ENCODE measurements at regions not wholly inside any gene's neighbourhood (a gene's known extent, or its start where the extent isn't known, plus 50 kb on each side); places are given as distances from the start of the nearest gene placed in this dataset.
"Not testable (repeated sequence)": the region's sequence is repeated elsewhere in the genome, so short reads cannot be mapped to it uniquely, and the experiment has no call there.

DNA sequence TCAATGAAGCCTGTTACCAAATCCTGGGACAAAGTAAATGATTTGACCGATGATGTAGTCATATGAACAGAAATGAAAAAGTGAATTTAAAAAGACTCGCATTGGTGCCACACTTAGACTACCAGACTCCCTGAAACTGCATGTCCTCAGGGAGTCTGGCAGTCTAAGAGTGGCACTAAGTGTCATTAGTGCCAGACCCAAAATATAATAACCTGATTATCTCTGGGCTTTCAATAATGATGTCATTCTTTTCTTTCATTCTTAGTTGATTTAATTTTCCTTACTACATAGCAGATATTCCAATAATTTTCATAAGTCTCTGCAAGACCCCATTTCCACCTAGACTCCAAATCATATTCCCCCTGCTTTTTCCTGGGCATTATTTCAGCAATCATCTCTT lies 59.0 kb downstream of the OR2K2 start:
- Histone ChIP-seq H3K4me3 (no peak overlapping the region), H3K27ac (no peak overlapping the region), H3K36me3 (replicated peaks in 1 of 2) (no peaks in the 10 kb centered on the region), H3K9me3 (replicated peaks in 1 of 3) (no peaks in the 10 kb centered on the region), H3K4me1 (replicated peaks in 1 of 2) (no peaks in the 10 kb centered on the region), H3K27me3 (no peaks in the 10 kb centered on the region)
- WGBS, 4 donors, result 61 to 91% (median 84%) methylated on average over 2 of the region's 2 CpGs
- intact Hi-C loops (cut with DNase I), result no loop called here
- TF ChIP-seq POLR2A (IDR thresholded peaks at IDR 0.05), result no peak
- TF ChIP-seq, protein P1, sequence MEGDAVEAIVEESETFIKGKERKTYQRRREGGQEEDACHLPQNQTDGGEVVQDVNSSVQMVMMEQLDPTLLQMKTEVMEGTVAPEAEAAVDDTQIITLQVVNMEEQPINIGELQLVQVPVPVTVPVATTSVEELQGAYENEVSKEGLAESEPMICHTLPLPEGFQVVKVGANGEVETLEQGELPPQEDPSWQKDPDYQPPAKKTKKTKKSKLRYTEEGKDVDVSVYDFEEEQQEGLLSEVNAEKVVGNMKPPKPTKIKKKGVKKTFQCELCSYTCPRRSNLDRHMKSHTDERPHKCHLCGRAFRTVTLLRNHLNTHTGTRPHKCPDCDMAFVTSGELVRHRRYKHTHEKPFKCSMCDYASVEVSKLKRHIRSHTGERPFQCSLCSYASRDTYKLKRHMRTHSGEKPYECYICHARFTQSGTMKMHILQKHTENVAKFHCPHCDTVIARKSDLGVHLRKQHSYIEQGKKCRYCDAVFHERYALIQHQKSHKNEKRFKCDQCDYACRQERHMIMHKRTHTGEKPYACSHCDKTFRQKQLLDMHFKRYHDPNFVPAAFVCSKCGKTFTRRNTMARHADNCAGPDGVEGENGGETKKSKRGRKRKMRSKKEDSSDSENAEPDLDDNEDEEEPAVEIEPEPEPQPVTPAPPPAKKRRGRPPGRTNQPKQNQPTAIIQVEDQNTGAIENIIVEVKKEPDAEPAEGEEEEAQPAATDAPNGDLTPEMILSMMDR (IDR thresholded peaks at IDR 0.05), result no peak
- no peak for DNase-seq

- intact Hi-C loops (cut with DNase I); H3K9me3 ChIP-seq (replicated peaks in 1 of 3); H3K36me3 ChIP-seq (replicated peaks in 1 of 2); H3K27ac ChIP-seq; H3K4me3 ChIP-seq; H3K27me3 ChIP-seq; H3K4me1 ChIP-seq (replicated peaks in 1 of 2); DNase-seq: not testable (repeated sequence)
- 80 to 92% (median 90%) methylated on average over 5 of the region's 5 CpGs for WGBS, 4 donors
Measured at GRCh38 chr9:111266024-111266423, 64.0 kb downstream of the OR2K2 start.

GRCh38 chr9:111263116-111263515 lies 66.9 kb downstream of the OR2K2 start:
- 52 to 64% (median 55%) methylated on average over 7 of the region's 7 CpGs for WGBS, 4 donors
- TF ChIP-seq, protein P1 (IDR thresholded peaks at IDR 0.05), result no peak
- TF ChIP-seq POLR2A (IDR thresholded peaks at IDR 0.05), result no peak

GRCh38 chr9:111258875-111259271 lies 71.2 kb downstream of the OR2K2 start:
- TF ChIP-seq POLR2A (IDR thresholded peaks at IDR 0.05), result no peak
- TF ChIP-seq, protein P1 (IDR thresholded peaks at IDR 0.05), result no peak
- no peaks in the 10 kb centered on the region for H3K4me1 ChIP-seq (replicated peaks in 1 of 2)
- no peak for DNase-seq
- H3K36me3 ChIP-seq (replicated peaks in 1 of 2), result no peaks in the 10 kb centered on the region
- intact Hi-C loops (cut with DNase I), result no loop called here
- no peaks in the 10 kb centered on the region for H3K27me3 ChIP-seq
- 53 to 66% (median 62%) methylated on average over 1 of the region's 1 CpG for WGBS, 4 donors
- H3K9me3 ChIP-seq (replicated peaks in 1 of 3), result no peaks in the 10 kb centered on the region
- H3K4me3 ChIP-seq, result no peak overlapping the region
- H3K27ac ChIP-seq, result no peak overlapping the region

More at GRCh38 chr9:111263116-111263515, 66.9 kb downstream of the OR2K2 start:
- no peaks in the 10 kb centered on the region for H3K4me1 ChIP-seq (replicated peaks in 1 of 2)
- H3K36me3 ChIP-seq (replicated peaks in 1 of 2), result no peaks in the 10 kb centered on the region
- no peaks in the 10 kb centered on the region for H3K9me3 ChIP-seq (replicated peaks in 1 of 3)
- DNase-seq, result no peak
- no peak overlapping the region for H3K4me3 ChIP-seq
- no peaks in the 10 kb centered on the region for H3K27me3 ChIP-seq
- H3K27ac ChIP-seq, result no peak overlapping the region
- intact Hi-C loops (cut with DNase I), result no loop called here

- Histone ChIP-seq H3K4me1 (replicated peaks in 1 of 2) (no peaks in the 10 kb centered on the region), H3K36me3 (replicated peaks in 1 of 2) (no peaks in the 10 kb centered on the region), H3K27ac (no peak overlapping the region), H3K27me3 (no peaks in the 10 kb centered on the region), H3K4me3 (no peak overlapping the region), H3K9me3 (replicated peaks in 1 of 3) (no peaks in the 10 kb centered on the region)
- DNase-seq, result no peak
- WGBS, 4 donors, result 53 to 72% (median 61%) methylated on average over 1 of the region's 1 CpG
- TF ChIP-seq POLR2A (IDR thresholded peaks at IDR 0.05), result no peak
- TF ChIP-seq, protein P1 (IDR thresholded peaks at IDR 0.05), result no peak
- intact Hi-C loops (cut with DNase I), result no loop called here
Measured at GRCh38 chr9:111258209-111258874, 71.7 kb downstream of the OR2K2 start.

Data from adrenal gland (tissue), 9 donors.